ENCODE measurements at regions not wholly inside any gene's neighbourhood (a gene's known extent, or its start where the extent isn't known, plus 50 kb on each side); places are given as distances from the start of the nearest gene placed in this dataset.

GRCh38 chr4:12961713-12962112 lies 522.4 kb downstream of the RAB28 start:
- Histone ChIP-seq H3K36me3 (ENCODE audit: insufficient read depth, low read length, poor library complexity, severe bottlenecking) (no peaks in the 10 kb centered on the region), H3K27ac (ENCODE audit: low read depth, low read length, poor library complexity, severe bottlenecking) (no peak overlapping the region), H3K4me1 (ENCODE audit: insufficient read depth, low read length, poor library complexity, severe bottlenecking) (no peaks in the 10 kb centered on the region), H3K9me3 (ENCODE audit: low read depth, low read length, poor library complexity, severe bottlenecking) (no peaks in the 10 kb centered on the region), H3K27me3 (replicated peaks; ENCODE audit: insufficient read depth, low read depth, low read length, poor library complexity) (no peaks in the 10 kb centered on the region), H3K4me3 (ENCODE audit: low read depth, low read length, poor library complexity, severe bottlenecking) (no peak overlapping the region)
- CTCF ChIA-PET, result no interaction called here
- TF ChIP-seq EZH2 (IDR thresholded peaks at IDR 0.05; ENCODE audit: borderline replicate concordance, low read depth, low read length, poor library complexity, severe bottlenecking), result no peak
- no peak for TF ChIP-seq CTCF (conservative IDR thresholded peaks at IDR 0.05; ENCODE audit: low read depth, low read length)
- intact Hi-C loops (cut with micrococcal nuclease; ENCODE audit: unreplicated experiment), result no loop called here
- DNase-seq (ENCODE audit: low spot score), result no peak
- POLR2A ChIA-PET (ENCODE audit: low non-redundant PET), result no interaction called here
- BruUV-seq (replicated peaks), result no TSS peak

GRCh38 chr4:12958436-12958835 lies 525.7 kb downstream of the RAB28 start:
- TF ChIP-seq EZH2 (IDR thresholded peaks at IDR 0.05; ENCODE audit: borderline replicate concordance, low read depth, low read length, poor library complexity, severe bottlenecking), result no peak
- no peak for TF ChIP-seq CTCF (conservative IDR thresholded peaks at IDR 0.05; ENCODE audit: low read depth, low read length)
- BruUV-seq (replicated peaks), result no TSS peak
- H3K27ac ChIP-seq (ENCODE audit: low read depth, low read length, poor library complexity, severe bottlenecking), result no peak overlapping the region
- no peaks in the 10 kb centered on the region for H3K9me3 ChIP-seq (ENCODE audit: low read depth, low read length, poor library complexity, severe bottlenecking)
- H3K27me3 ChIP-seq (replicated peaks; ENCODE audit: insufficient read depth, low read depth, low read length, poor library complexity), result no peaks in the 10 kb centered on the region
- no peaks in the 10 kb centered on the region for H3K4me1 ChIP-seq (ENCODE audit: insufficient read depth, low read length, poor library complexity, severe bottlenecking)
- ChIA-PET POLR2A (ENCODE audit: low non-redundant PET) (no interaction called here), CTCF (no interaction called here)
- H3K36me3 ChIP-seq (ENCODE audit: insufficient read depth, low read length, poor library complexity, severe bottlenecking), result no peaks in the 10 kb centered on the region
- intact Hi-C loops (cut with micrococcal nuclease; ENCODE audit: unreplicated experiment), result no loop called here
- no peak for DNase-seq (ENCODE audit: low spot score)
- no peak overlapping the region for H3K4me3 ChIP-seq (ENCODE audit: low read depth, low read length, poor library complexity, severe bottlenecking)

GRCh38 chr4:12957108-12957507 lies 527.0 kb downstream of the RAB28 start:
- ChIA-PET POLR2A (ENCODE audit: low non-redundant PET) (no interaction called here), CTCF (no interaction called here)
- Histone ChIP-seq H3K36me3 (ENCODE audit: insufficient read depth, low read length, poor library complexity, severe bottlenecking) (no peaks in the 10 kb centered on the region), H3K27ac (ENCODE audit: low read depth, low read length, poor library complexity, severe bottlenecking) (no peak overlapping the region), H3K9me3 (ENCODE audit: low read depth, low read length, poor library complexity, severe bottlenecking) (no peaks in the 10 kb centered on the region), H3K4me3 (ENCODE audit: low read depth, low read length, poor library complexity, severe bottlenecking) (no peak overlapping the region), H3K4me1 (ENCODE audit: insufficient read depth, low read length, poor library complexity, severe bottlenecking) (no peaks in the 10 kb centered on the region), H3K27me3 (replicated peaks; ENCODE audit: insufficient read depth, low read depth, low read length, poor library complexity) (no peaks in the 10 kb centered on the region)
- no TSS peak for BruUV-seq (replicated peaks)
- TF ChIP-seq EZH2 (IDR thresholded peaks at IDR 0.05; ENCODE audit: borderline replicate concordance, low read depth, low read length, poor library complexity, severe bottlenecking) (no peak), CTCF (conservative IDR thresholded peaks at IDR 0.05; ENCODE audit: low read depth, low read length) (no peak)
- intact Hi-C loops (cut with micrococcal nuclease; ENCODE audit: unreplicated experiment), result no loop called here
- DNase-seq (ENCODE audit: low spot score), result no peak

Measured in A673 (cell line).